GM23338 (cell line): ENCODE measurements at regions not wholly inside any gene's neighbourhood (a gene's known extent, or its start where the extent isn't known, plus 50 kb on each side); places are given as distances from the start of the nearest gene placed in this dataset.

Source experiments
- ATAC-seq: fragments of 200-7000 bp; cut with Tn5 transposase; 3 replicates; pipeline ENCODE4 v1.9.1; 2020
- DNase-seq: peaks from one replicate; pipeline ENCODE4 v3.0.0-alpha.2; 2015; ENCODE audit warnings: low spot score
- H2AFZ ChIP-seq: fragments of 200-600 bp; sonication (generic); 2 replicates; pipeline ENCODE4 v1.8.0; 2016; ENCODE audit warnings: antibody characterized with exemption, mild to moderate bottlenecking, moderate library complexity
- H3F3A ChIP-seq: fragments of 200-600 bp; sonication (generic); replicated peaks from 2 replicates; pipeline ENCODE4 v1.8.0; 2017; ENCODE audit warnings: antibody characterized with exemption, mixed run types, low read depth
- H3K27ac ChIP-seq: fragments of 200-600 bp; sonication (generic); 2 replicates; pipeline ENCODE4 v1.6.1; 2016; ENCODE audit warnings: low read depth
- H3K27me3 ChIP-seq: fragments of 200-600 bp; sonication (generic); 2 replicates; pipeline ENCODE4 v1.8.0; 2016; ENCODE audit warnings: mild to moderate bottlenecking, mixed run types, moderate library complexity; ENCODE audit not compliant: insufficient read depth
- H3K36me3 ChIP-seq: fragments of 200-600 bp; sonication (generic); 2 replicates; pipeline ENCODE4 v1.8.0; 2016; ENCODE audit warnings: mild to moderate bottlenecking; ENCODE audit not compliant: insufficient read depth
- H3K4me1 ChIP-seq: fragments of 200-600 bp; sonication (generic); 2 replicates; pipeline ENCODE4 v1.8.0; 2016; ENCODE audit warnings: mild to moderate bottlenecking, moderate library complexity; ENCODE audit not compliant: insufficient read depth
- H3K4me2 ChIP-seq: fragments of 200-600 bp; sonication (generic); 2 replicates; pipeline ENCODE4 v1.7.1; 2017; ENCODE audit warnings: mixed run types
- H3K4me3 ChIP-seq: fragments of 200-600 bp; sonication (generic); 2 replicates; pipeline ENCODE4 v1.6.1; 2016; ENCODE audit warnings: mixed run types
- H3K79me2 ChIP-seq: fragments of 200-600 bp; sonication (generic); replicated peaks from 2 replicates; pipeline ENCODE4 v1.8.0; 2017; ENCODE audit warnings: mild to moderate bottlenecking; ENCODE audit not compliant: insufficient read depth
- H3K9me2 ChIP-seq: fragments of 200-600 bp; sonication (generic); 2 replicates; pipeline ENCODE4 v1.8.0; 2017; ENCODE audit not compliant: insufficient read depth
- H4K20me1 ChIP-seq: fragments of 200-600 bp; sonication (generic); replicated peaks from 2 replicates; pipeline ENCODE4 v1.8.0; 2017; ENCODE audit warnings: mild to moderate bottlenecking; ENCODE audit not compliant: insufficient read depth
- H3K27ac Mint-ChIP-seq: 2 replicates; pipeline ENCODE4 v1.8.0; 2020; ENCODE audit warnings: inconsistent platforms, mild to moderate bottlenecking, moderate library complexity, mixed read lengths
- H3K27me3 Mint-ChIP-seq: 3 replicates; pipeline ENCODE4 v1.8.0; 2022; ENCODE audit warnings: low read depth, mild to moderate bottlenecking, moderate library complexity, mixed read lengths, inconsistent platforms; ENCODE audit not compliant: insufficient read depth, poor library complexity
- H3K36me3 Mint-ChIP-seq: 3 replicates; pipeline ENCODE4 v1.8.0; 2021; ENCODE audit warnings: low read depth, mild to moderate bottlenecking, inconsistent platforms, moderate library complexity, mixed read lengths
- H3K4me1 Mint-ChIP-seq: 3 replicates; pipeline ENCODE4 v1.8.0; 2020; ENCODE audit warnings: mild to moderate bottlenecking, inconsistent platforms, mixed read lengths
- H3K4me3 Mint-ChIP-seq: 3 replicates; pipeline ENCODE4 v1.8.0; 2021; ENCODE audit warnings: moderate library complexity, mild to moderate bottlenecking, inconsistent platforms, mixed read lengths
- H3K9me3 Mint-ChIP-seq: 3 replicates; pipeline ENCODE4 v1.8.0; 2020; ENCODE audit warnings: moderate library complexity, mild to moderate bottlenecking, inconsistent platforms, mixed read lengths
- CREB1 ChIP-seq: fragments of 250-450 bp; sonication (Bioruptor Pico); IDR thresholded peaks from 2 replicates; pipeline ENCODE4 v1.5.0; 2020; ENCODE audit warnings: low read depth, mild to moderate bottlenecking, moderate library complexity
- CTCF ChIP-seq, 2 experiments: fragments of 200-600 bp in 1 of 2; sonication (generic) in 1 of 2; conservative IDR thresholded peaks; 2 replicates each; pipeline versions ENCODE4 v1.5.1 to v1.6.1; 2016 to 2017; ENCODE audit warnings: antibody characterized with exemption in 2 of 2, low read depth in 2 of 2, mild to moderate bottlenecking in 2 of 2, moderate library complexity in 1 of 2
- ETS1 ChIP-seq: IDR thresholded peaks from 2 replicates; pipeline ENCODE4 v1.6.1; 2016; ENCODE audit warnings: antibody characterized with exemption
- EZH2 ChIP-seq: fragments of 200-600 bp; sonication (generic); IDR thresholded peaks from one replicate; pipeline ENCODE4 v1.8.0; 2017; ENCODE audit warnings: antibody characterized with exemption, mild to moderate bottlenecking, low read depth; ENCODE audit not compliant: unreplicated experiment
- EZH2phosphoT487 ChIP-seq: fragments of 200-600 bp; sonication (generic); IDR thresholded peaks from one replicate; pipeline ENCODE4 v1.8.1; 2018; ENCODE audit warnings: antibody characterized with exemption; ENCODE audit not compliant: unreplicated experiment
- JUNB ChIP-seq: IDR thresholded peaks from one replicate; pipeline ENCODE4 v1.6.1; 2016; ENCODE audit warnings: antibody characterized with exemption; ENCODE audit not compliant: unreplicated experiment
- NANOG ChIP-seq: IDR thresholded peaks from 2 replicates; pipeline ENCODE4 v1.6.1; 2016; ENCODE audit warnings: antibody characterized with exemption, borderline replicate concordance
- POLR2AphosphoS5 ChIP-seq: IDR thresholded peaks from 2 replicates; pipeline ENCODE4 v1.6.1; 2016; ENCODE audit warnings: antibody characterized with exemption, low read depth
- REST ChIP-seq: IDR thresholded peaks from one replicate; pipeline ENCODE4 v1.6.1; 2018; ENCODE audit warnings: antibody characterized with exemption; ENCODE audit not compliant: unreplicated experiment
- STAT1 ChIP-seq: IDR thresholded peaks from one replicate; pipeline ENCODE4 v1.6.1; 2016; ENCODE audit warnings: antibody characterized with exemption; ENCODE audit not compliant: unreplicated experiment
- ZNF114 ChIP-seq: fragments of 250-450 bp; sonication (Bioruptor Pico); IDR thresholded peaks from 2 replicates; pipeline ENCODE4 v1.5.0; 2020; ENCODE audit warnings: mild to moderate bottlenecking, moderate library complexity
- ZNF331 ChIP-seq: fragments of 250-450 bp; sonication (Bioruptor Pico); IDR thresholded peaks from 2 replicates; pipeline ENCODE4 v1.5.0; 2020; ENCODE audit warnings: low read depth, mild to moderate bottlenecking, moderate library complexity
- ZNF462 ChIP-seq: fragments of 250-450 bp; sonication (Bioruptor Pico); IDR thresholded peaks from 2 replicates; pipeline ENCODE4 v1.5.0; 2020; ENCODE audit warnings: mild to moderate bottlenecking, moderate library complexity

- TF ChIP-seq EZH2 (no peak), CTCF (conservative IDR thresholded peaks at IDR 0.05; ENCODE audit: low read depth in 2 of 2) (no peak), ZNF114 (CRISPR knock-in tag) (no peak), ZNF331 (CRISPR knock-in tag) (no peak), ETS1 (no peak), REST (no peak), JUNB (no peak), NANOG (no peak), STAT1 (no peak), POLR2AphosphoS5 (no peak), EZH2phosphoT487 (no peak), ZNF462 (CRISPR knock-in tag) (no peak), CREB1 (CRISPR knock-in tag) (no peak)
- Mint-ChIP-seq H3K4me1 (no peaks in the 10 kb centered on the region), H3K9me3 (no peaks in the 10 kb centered on the region), H3K36me3 (no peaks in the 10 kb centered on the region), H3K27ac (no peak overlapping the region), H3K27me3 (peaks cover 5% of the 10 kb centered on the region), H3K4me3 (no peak overlapping the region)
- ATAC-seq = no peak
- no peak overlapping the region for H2AFZ ChIP-seq
- no peaks in the 10 kb centered on the region for H3F3A ChIP-seq
- H3K36me3 ChIP-seq = no peaks in the 10 kb centered on the region
- no peak overlapping the region for H3K27ac ChIP-seq
- H3K27me3 ChIP-seq = no peaks in the 10 kb centered on the region
- 0 out of 2 replicates have a peak, but pooled peaks cover 3% of the 10 kb centered on the region for H3K9me2 ChIP-seq
- H4K20me1 ChIP-seq = no peaks in the 10 kb centered on the region
- no peak overlapping the region for H3K4me3 ChIP-seq
- DNase-seq = no peak
- no peak overlapping the region for H3K4me2 ChIP-seq
- H3K79me2 ChIP-seq = no peaks in the 10 kb centered on the region
- H3K4me1 ChIP-seq = no peaks in the 10 kb centered on the region
These were observed 408.6 kb upstream of the NPVF start for GRCh38 chr7:25636871-25637283.
